GM18502 (cell line): ENCODE measurements at regions not wholly inside any gene's neighbourhood (a gene's known extent, or its start where the extent isn't known, plus 50 kb on each side); places are given as distances from the start of the nearest gene placed in this dataset.
"Not testable (repeated sequence)": the region's sequence is repeated elsewhere in the genome, so short reads cannot be mapped to it uniquely, and the experiment has no call there.

Experiments used
- ATAC-seq: cut with Tn5 transposase; IDR thresholded peaks from one replicate; pipeline ENCODE4 v1.9.1; 2021; ENCODE audit warnings: mild to moderate bottlenecking; ENCODE audit not compliant: unreplicated experiment, poor library complexity

DNA sequence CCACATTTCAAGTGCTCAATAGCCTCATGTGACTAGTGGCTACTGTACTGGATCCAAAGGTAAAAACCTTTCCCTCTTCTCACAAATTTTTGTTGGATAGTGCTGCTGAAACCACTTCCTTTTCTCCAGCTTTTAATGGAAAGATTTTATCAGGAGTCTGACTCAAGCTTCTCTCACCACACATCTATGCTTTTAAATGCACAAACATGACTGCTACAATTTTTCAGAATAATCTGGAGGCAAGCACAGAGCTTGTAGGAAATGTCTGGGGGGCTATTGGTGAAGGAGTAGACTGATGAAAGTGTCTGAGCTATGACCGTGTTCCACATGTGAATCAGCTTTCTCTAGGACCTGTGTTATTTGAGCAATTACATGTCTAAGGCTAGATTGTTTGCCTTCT lies 101.1 kb upstream of the FAT3 start:
- ATAC-seq: no peak

- ATAC-seq: no peak
Measured at GRCh38 chr11:92122561-92122960, 102.1 kb upstream of the FAT3 start.

DNA sequence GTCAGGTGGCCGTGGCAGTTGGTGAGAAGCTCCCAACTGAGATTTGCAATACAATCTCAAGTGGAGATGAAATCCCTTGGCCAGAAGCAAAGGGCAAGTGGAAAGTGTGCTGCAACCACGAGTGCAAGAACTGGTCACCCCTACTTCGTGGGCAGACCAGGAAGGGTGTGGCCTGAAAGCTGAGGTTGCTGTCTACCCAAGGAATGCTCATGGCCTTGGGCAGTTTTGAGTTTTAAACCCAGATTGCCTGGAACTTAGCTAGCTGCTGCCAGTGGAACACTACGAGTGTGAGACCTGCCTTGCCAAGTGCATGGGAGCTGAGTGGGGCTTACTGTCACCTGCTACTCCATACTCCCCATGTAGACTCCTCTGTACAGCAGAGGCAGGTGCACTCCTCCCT lies 113.3 kb upstream of the FAT3 start:
- no peak for ATAC-seq

GRCh38 chr11:92109466-92109865 lies 115.2 kb upstream of the FAT3 start:
- no peak for ATAC-seq

GRCh38 chr11:92107331-92107730 lies 117.3 kb upstream of the FAT3 start:
- ATAC-seq: no peak

- no peak for ATAC-seq
Measured at GRCh38 chr11:92104349-92104748, 120.3 kb upstream of the FAT3 start.

GRCh38 chr11:92101920-92102319 lies 122.7 kb upstream of the FAT3 start:
- no peak for ATAC-seq

DNA sequence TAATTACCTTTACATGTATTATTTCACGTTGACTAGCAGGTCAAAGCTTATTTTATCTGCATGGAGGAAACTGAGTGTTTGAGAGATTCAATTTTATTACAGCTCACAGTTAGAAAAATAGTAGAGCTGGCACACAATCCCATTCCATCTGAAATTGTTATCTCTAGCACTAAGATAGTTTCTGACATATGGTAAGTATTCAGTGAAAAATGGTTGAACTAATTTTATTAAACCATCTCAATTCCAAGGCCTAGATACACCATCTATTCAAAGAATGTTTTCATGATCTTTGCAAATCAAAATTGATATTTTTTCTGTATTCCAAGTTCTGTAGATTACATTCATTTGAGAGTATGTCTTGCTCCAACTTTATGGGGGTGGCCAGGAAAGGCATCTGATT lies 125.4 kb upstream of the FAT3 start:
- no peak for ATAC-seq

DNA sequence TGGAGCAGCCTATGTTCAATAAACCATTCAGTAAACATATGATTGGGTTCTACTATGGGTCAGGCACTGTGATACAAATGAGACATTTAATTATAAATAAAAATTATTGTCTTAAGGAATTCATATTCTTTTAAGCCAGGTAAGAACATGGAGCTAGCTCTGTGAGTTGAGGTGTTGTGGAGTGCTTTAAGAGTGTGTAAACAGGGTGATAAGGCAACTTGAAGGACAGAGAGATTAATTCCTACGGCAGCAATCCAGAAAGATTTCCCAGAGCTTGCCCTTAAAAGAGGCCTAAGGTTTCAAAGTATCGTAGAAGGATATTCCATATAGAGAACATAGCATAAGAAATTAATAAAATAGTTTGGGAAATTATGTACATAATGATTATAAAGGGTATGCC lies 126.4 kb upstream of the FAT3 start:
- no peak for ATAC-seq

DNA sequence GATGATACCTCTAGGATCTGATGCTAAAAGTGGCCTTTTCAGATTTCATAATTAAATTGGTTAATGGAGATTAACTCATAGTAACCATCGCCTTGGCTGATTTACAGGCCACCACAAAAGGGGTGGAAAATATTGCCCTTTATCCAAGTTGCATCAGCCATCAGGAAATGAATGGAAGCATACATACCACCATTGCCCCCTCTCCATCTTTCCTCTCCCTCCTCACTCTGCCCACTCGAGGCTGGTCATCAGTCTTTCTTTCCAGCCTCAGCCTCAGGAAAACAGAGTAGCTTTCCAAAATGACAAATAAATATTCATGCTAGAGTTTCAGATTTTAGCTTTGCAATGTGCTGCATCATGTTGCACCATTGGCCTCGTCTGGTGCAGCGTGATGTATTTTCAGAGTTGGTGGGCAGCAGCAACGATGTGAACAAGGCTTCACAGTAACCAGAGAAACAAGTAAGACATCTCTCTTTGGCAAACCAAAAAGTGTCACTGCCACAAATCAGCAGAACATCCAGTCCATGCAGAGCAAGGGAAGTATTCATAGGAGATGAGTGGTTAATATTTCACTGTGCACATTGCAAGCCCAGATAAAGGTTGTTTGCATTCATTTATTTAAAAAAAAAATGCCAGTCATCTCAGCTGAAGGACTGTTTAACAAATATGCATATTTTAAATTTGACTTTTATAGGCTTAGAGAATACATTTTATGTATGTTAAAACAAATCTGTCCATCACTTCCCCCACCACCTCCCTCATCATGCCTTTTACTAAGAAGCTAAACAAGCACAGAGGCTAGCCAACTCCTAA lies 136.7 kb upstream of the FAT3 start:
- no peak for ATAC-seq

GRCh38 chr11:92083123-92083522 lies 141.5 kb upstream of the FAT3 start:
- no peak for ATAC-seq

DNA sequence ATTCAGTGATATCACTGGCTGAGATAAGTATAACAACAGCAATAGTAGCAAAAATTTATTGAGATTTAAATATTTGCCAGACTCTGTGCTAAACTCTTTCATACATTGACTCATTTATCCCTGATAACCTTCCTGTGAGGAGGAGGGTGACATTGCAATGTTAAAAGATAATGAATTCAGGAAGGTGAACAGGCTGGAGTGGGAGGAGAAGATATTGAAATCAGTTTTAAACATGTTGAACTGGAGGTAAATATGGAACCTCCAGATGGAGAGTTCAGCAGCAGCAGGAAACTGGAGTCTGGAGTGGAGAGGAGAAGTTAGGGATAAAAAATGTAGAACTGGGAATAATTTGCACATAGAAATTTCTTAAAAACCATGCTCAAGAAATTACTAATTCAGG lies 142.0 kb upstream of the FAT3 start:
- no peak for ATAC-seq

DNA sequence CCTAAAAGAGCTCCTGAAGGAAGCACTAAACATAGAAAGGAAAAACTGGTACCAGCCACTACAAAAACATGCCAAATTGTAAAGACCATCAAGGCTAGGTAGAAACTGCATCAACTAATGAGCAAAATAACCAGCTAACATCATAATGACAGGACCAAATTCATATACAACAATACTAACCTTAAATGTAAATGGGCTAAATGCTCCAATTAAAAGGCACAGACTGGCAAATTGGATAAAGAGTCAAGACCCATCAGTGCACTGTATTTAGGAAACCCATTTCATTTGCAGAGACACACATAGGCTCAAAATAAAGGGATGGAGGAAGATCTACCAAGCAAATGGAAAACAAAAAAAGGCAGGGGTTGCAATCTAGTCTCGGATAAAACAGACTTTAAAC lies 150.1 kb upstream of the FAT3 start:
- not testable (repeated sequence) for ATAC-seq

DNA sequence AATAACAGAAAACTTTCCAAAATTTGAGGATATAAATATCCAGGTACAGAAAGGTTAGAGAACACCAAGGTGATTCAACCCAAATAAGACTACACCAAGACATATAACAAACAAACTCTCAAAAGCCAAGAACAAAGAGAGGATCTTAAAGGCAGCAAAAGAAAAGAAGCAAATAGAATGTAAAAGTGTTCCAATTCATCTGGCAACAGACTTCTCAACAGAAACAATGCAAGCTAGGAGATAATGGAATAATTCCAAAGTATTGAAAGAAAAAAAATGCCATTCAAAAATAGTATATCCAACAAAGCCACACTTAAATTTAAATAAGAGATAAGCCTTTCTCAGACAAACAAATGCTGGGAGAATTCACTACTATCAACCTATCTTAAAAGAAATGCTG lies 153.0 kb upstream of the FAT3 start:
- ATAC-seq: no peak

- ATAC-seq: no peak
Measured at GRCh38 chr11:92070026-92070889, 154.4 kb upstream of the FAT3 start.

DNA sequence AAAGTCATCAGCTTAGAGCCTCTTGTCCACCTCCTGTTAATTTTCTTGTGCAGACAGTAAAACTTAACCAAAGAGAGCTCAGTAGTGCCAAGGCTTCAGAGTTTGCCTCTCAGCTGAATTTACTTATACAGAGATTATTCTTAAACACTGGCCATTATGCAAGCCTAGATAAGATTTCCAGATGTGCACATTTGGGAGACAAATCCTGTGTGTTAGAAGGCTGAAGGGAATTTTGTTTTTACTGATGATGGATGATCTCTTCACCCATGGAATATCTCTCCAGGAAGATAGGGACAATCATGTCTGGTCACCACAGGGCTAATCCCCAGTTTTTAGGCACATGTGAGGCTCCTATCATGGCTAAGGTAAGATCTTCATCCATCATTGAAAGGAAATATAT lies 157.6 kb upstream of the FAT3 start:
- no peak for ATAC-seq

DNA sequence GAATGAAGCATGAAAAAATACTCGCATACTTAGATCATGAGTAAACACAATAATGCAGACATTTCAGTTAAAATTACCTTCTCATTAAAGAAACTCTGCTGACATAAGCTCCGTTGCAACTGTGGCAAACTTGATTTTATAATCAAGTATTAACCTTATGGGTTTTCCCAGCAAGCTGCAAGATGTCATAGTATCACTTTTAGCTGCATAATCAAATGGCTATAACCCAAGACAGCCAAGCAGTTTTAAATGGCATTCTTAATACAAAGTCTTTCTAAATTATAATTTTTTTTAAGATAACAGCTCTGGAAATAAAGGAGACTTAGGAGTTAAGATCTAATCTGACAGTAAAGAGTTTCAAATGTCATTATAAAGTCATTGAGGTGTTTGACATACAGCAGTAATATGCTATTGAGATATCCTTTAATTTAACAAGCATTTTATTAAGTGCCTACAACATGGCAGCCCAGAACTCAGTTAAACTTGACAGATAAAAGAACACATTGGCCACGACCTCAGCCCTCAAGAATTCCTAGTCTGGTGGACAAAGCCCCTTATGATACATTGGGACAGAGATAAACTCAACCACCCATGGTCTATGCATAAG lies 163.1 kb upstream of the FAT3 start:
- no peak for ATAC-seq

DNA sequence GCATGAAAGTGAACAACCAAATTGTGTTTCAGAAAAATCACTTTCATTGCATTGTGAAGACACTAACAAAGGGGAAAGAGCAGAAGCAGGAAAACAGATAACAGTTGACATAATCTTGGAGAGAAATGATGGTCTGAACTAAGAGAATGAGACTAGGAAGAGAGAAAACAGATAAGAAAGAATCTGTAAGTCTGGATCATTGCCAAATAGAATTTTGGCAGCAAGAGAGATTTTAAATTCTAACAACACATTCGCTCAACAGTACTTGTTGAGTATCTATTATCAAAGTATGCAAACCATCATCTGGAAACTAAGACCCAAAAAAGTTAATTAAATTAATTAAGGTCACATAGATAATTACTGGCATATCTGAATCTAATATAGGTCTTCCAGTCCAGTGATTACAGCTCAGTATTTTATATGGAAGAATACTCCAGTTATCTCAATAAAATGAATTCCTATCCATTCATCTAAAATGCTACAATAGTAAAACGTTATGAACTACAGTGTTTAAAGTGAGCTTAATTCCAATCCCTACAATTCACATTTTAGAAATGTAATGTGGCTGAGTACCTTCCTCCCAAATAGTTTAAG lies 166.7 kb upstream of the FAT3 start:
- ATAC-seq: no peak

DNA sequence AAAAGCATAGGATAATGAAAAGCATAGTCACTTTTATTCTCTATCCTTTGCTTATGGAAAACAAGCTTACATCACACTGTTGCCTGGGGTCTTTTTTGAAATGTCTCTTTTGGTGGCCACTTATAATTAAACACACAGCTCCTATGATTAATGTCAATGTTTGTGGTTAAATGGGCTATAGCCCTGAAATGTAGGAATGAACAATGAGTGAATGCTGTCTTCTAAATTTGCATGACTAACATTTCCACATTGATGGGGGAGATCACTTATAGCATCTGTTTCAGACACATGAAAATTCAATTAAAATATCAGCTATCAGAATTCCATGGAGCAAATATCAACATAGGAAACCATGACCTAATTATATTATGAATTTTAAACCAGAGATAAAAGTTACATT lies 171.4 kb upstream of the FAT3 start:
- ATAC-seq: no peak

GRCh38 chr11:92050305-92050704 lies 174.3 kb upstream of the FAT3 start:
- no peak for ATAC-seq

GRCh38 chr11:92048415-92048814 lies 176.2 kb upstream of the FAT3 start:
- ATAC-seq: no peak
